HCT116 (cell line): ENCODE measurements at regions not wholly inside any gene's neighbourhood (a gene's known extent, or its start where the extent isn't known, plus 50 kb on each side); places are given as distances from the start of the nearest gene placed in this dataset.

ENCODE experiments used
- ATAC-seq: fragments of 200-7000 bp; cut with Tn5 transposase; 2 replicates; pipeline ENCODE4 v1.9.1; 2020; ENCODE audit warnings: mild to moderate bottlenecking, moderate library complexity
- BruUV-seq: library from RNA; stranded (reverse); fragments of 400-500 nt; replicated peaks from 2 replicates; lab custom pipeline; 2021; lab: Mats Ljungman, UMichigan
- CTCF ChIA-PET: fragments of 300-600 bp; sonication (Branson Sonifier 250); formaldehyde crosslinking; loops from one replicate; lab custom pipeline; 2021; ENCODE audit warnings: antibody characterized with exemption; lab: Charles Lee
- POLR2A ChIA-PET: fragments of 300-600, 350-600 bp; sonication (Branson Sonifier 250); formaldehyde crosslinking; loops from one replicate; lab custom pipeline; 2021; ENCODE audit warnings: antibody characterized with exemption; lab: Charles Lee
- RAD21 ChIA-PET, 2 experiments: fragments of 300-600 bp; sonication (Branson Sonifier 250); formaldehyde crosslinking; loops; one replicate each; lab custom pipeline; 2023; ENCODE audit warnings: low total read pairs in 2 of 2; ENCODE audit not compliant: uncharacterized antibody in 2 of 2, unreplicated experiment in 2 of 2, low non-redundant PET in 1 of 2; lab: Charles Lee
- DNase-seq: peaks from one replicate; pipeline ENCODE4 v3.0.0-alpha.2; 2010; ENCODE audit warnings: low read depth, low spot score
- H2AFZ ChIP-seq: fragments of 200-600 bp; shearing (Covaris generic), sonication (generic); 2 replicates; pipeline ENCODE4 v1.6.1; 2017; ENCODE audit warnings: low read depth, mixed run types, mixed read lengths, antibody characterized with exemption, low read length; ENCODE audit not compliant: poor library complexity, severe bottlenecking
- H3K27ac ChIP-seq: 2 replicates; pipeline ENCODE4 v1.5.1; 2012; ENCODE audit warnings: low read depth, low read length
- H3K27me3 ChIP-seq: fragments of 200-600 bp; sonication (generic); 2 replicates; pipeline ENCODE4 v1.6.1; 2016; ENCODE audit warnings: mixed run types, low read length, mixed read lengths; ENCODE audit not compliant: insufficient read depth
- H3K36me3 ChIP-seq, 2 experiments: fragments of 200-500 bp in 1 of 2; fragments of 200-600 bp in 1 of 2; sonication (Bioruptor generic) in 1 of 2; sonication (generic) in 1 of 2; 2 replicates each; pipeline versions ENCODE4 v1.5.1 to v1.6.1; 2014 to 2016; ENCODE audit warnings: low read length in 2 of 2, inconsistent platforms in 1 of 2, mixed read lengths in 1 of 2, mixed run types in 1 of 2; ENCODE audit not compliant: insufficient read depth in 2 of 2, control insufficient read depth in 1 of 2
- H3K4me1 ChIP-seq, 2 experiments: fragments of 200-600 bp in 1 of 2; sonication (generic) in 1 of 2; 2 replicates each; pipeline versions ENCODE4 v1.5.1 to v1.6.1; 2012 to 2017; ENCODE audit warnings: low read length in 2 of 2, inconsistent platforms in 1 of 2, mild to moderate bottlenecking in 1 of 2, mixed read lengths in 1 of 2, mixed run types in 1 of 2, moderate library complexity in 1 of 2; ENCODE audit not compliant: insufficient read depth in 2 of 2, control insufficient read depth in 1 of 2
- H3K4me2 ChIP-seq: fragments of 200-600 bp; sonication (generic); 2 replicates; pipeline ENCODE4 v1.6.1; 2017; ENCODE audit warnings: mixed run types, low read length, mixed read lengths
- H3K4me3 ChIP-seq, 2 experiments: fragments of 200-600 bp in 1 of 2; sonication (generic) in 1 of 2; replicated peaks in 1 of 2; 2 replicates each; pipeline ENCODE4 v1.5.1; 2011 to 2016; ENCODE audit warnings: low read length in 2 of 2, control low read depth in 1 of 2, low read depth in 1 of 2, mild to moderate bottlenecking in 1 of 2, mixed read lengths in 1 of 2, mixed run types in 1 of 2
- H3K79me2 ChIP-seq: fragments of 200-600 bp; sonication (generic); 2 replicates; pipeline ENCODE4 v1.6.1; 2017; ENCODE audit warnings: mild to moderate bottlenecking, mixed run types, low read length, moderate library complexity, mixed read lengths; ENCODE audit not compliant: insufficient read depth
- H3K9ac ChIP-seq: fragments of 200-600 bp; sonication (generic); 2 replicates; pipeline ENCODE4 v1.6.1; 2016; ENCODE audit warnings: low read length, mixed read lengths
- H3K9me2 ChIP-seq: fragments of 200-600 bp; sonication (generic), shearing (Covaris generic); 2 replicates; pipeline ENCODE4 v1.6.1; 2017; ENCODE audit warnings: mixed run types, mild to moderate bottlenecking, moderate library complexity; ENCODE audit not compliant: insufficient read depth
- H3K9me3 ChIP-seq, 2 experiments: fragments of 200-500 bp in 1 of 2; fragments of 200-600 bp in 1 of 2; sonication (Bioruptor generic) in 1 of 2; sonication (generic) in 1 of 2; 2 replicates each; pipeline ENCODE4 v1.6.1; 2014 to 2017; ENCODE audit warnings: low read length in 2 of 2, mixed read lengths in 2 of 2, inconsistent platforms in 1 of 2, low read depth in 1 of 2, mild to moderate bottlenecking in 1 of 2, mixed run types in 1 of 2, moderate library complexity in 1 of 2; ENCODE audit not compliant: control insufficient read depth in 1 of 2, insufficient read depth in 1 of 2
- H4K20me1 ChIP-seq: fragments of 200-600 bp; sonication (generic), shearing (Covaris generic); 2 replicates; pipeline ENCODE4 v1.6.1; 2017; ENCODE audit warnings: mixed run types, mild to moderate bottlenecking, moderate library complexity; ENCODE audit not compliant: insufficient read depth
- CBX3 ChIP-seq: IDR thresholded peaks from 2 replicates; pipeline ENCODE4 v1.6.1; 2012; ENCODE audit warnings: low read depth
- EGR1 ChIP-seq: IDR thresholded peaks from 2 replicates; pipeline ENCODE4 v1.6.1; 2012; ENCODE audit warnings: low read depth
- ELF1 ChIP-seq: IDR thresholded peaks from 2 replicates; pipeline ENCODE4 v1.6.1; 2012; ENCODE audit warnings: low read depth, borderline replicate concordance
- EZH2 ChIP-seq: fragments of 200-600 bp; sonication (generic); IDR thresholded peaks from 2 replicates; pipeline ENCODE4 v1.6.1; 2017; ENCODE audit warnings: antibody characterized with exemption, mixed run types
- FOSL1 ChIP-seq: IDR thresholded peaks from 2 replicates; pipeline ENCODE4 v1.6.1; 2012; ENCODE audit warnings: low read depth
- POLR2A ChIP-seq: IDR thresholded peaks from 2 replicates; pipeline ENCODE4 v1.7.0; 2011; ENCODE audit warnings: borderline replicate concordance; ENCODE audit not compliant: insufficient read depth, insufficient read length; ENCODE audit errors: extremely low read depth
- SIN3A ChIP-seq: IDR thresholded peaks from 2 replicates; pipeline ENCODE4 v1.6.1; 2012; ENCODE audit warnings: low read depth
- SRF ChIP-seq: IDR thresholded peaks from 2 replicates; pipeline ENCODE4 v1.6.1; 2012; ENCODE audit warnings: low read depth
- TCF7L2 ChIP-seq: IDR thresholded peaks from 2 replicates; pipeline ENCODE4 v1.7.0; 2011; ENCODE audit warnings: borderline replicate concordance, inconsistent platforms; ENCODE audit not compliant: insufficient read depth, insufficient read length; ENCODE audit errors: extremely low read depth
- YY1 ChIP-seq: IDR thresholded peaks from 2 replicates; pipeline ENCODE4 v1.6.1; 2011; ENCODE audit warnings: low read length, low read depth, moderate library complexity, mild to moderate bottlenecking; ENCODE audit not compliant: insufficient replicate concordance; ENCODE audit errors: extremely low read depth
- ZFX ChIP-seq: fragments of 450-650 bp; IDR thresholded peaks from 2 replicates; pipeline ENCODE4 v1.6.1; 2017
- intact Hi-C: fragments of 100-400 bp; cut with micrococcal nuclease; formaldehyde crosslinking; loops from 2 replicates; pipeline ENCODE4 v1.10.0; 2022
- TF ChIP-seq, protein P1 (sequence below): IDR thresholded peaks from 2 replicates; pipeline ENCODE4 v1.6.1; 2012
- TF ChIP-seq, protein P2 (sequence below): IDR thresholded peaks from 2 replicates; pipeline ENCODE4 v1.6.1; 2012
- TF ChIP-seq, protein P3 (sequence below), 3 experiments: fragments of 200-600 bp in 1 of 3; sonication (generic) in 1 of 3; IDR thresholded peaks in 2 of 3; conservative IDR thresholded peaks in 1 of 3; 2 replicates each; pipeline ENCODE4 v1.5.1; 2012 to 2017; ENCODE audit warnings: low read depth in 2 of 3, low read length in 2 of 3, antibody characterized with exemption in 1 of 3, borderline replicate concordance in 1 of 3, control low read depth in 1 of 3, mild to moderate bottlenecking in 1 of 3, mixed read lengths in 1 of 3, mixed run types in 1 of 3, moderate library complexity in 1 of 3; ENCODE audit not compliant: insufficient read depth in 1 of 3

DNA sequence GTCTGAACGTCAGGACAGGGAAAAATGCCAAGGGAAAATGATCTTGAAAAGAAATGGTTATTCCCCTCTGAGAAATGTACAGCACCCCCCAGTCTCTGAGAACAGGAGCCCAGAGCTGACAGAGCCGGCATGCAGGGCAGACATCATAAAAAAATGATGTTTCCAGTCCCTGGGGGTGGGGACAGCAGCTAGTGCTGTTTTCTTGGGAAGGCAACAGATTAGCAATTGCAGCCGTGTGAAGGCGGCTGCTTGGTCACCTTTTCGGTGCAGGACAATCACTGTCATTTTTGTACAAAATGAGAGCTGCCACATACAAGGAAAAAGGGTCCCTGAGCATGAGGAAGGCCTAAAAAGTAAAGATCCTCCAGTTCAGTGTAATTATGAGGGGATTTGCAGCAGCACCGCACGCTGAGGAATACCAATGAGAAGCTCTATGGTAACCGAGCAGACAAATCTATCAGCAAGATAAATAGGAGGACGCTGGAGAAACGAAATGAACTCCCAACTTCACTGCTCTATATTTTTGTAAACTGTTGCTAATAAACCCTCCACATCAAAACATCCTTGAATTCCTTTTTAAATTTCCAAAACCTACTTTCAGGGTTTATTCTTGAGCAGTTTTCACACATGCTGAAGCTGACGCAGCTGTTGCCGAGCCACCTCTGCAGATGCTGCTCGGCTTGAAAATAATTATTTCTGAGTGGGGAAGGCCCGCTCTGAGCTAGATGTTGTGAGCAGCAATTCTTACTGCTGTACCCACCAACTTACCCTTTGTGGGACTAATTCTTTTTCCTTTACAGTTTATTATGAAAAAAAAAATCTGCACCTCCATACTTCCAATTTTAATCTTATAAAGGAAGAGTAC, 98.2 kb upstream of the NEBL start:
- Histone ChIP-seq H3K9me3 (no peaks in the 10 kb centered on the region), H3K36me3 (no peaks in the 10 kb centered on the region), H3K9ac (no peak overlapping the region), H3K9me2 (no peaks in the 10 kb centered on the region), H2AFZ (no peak overlapping the region), H4K20me1 (no peaks in the 10 kb centered on the region; the same call in 1 of the 2 replicates), H3K4me1 (no peaks in the 10 kb centered on the region), H3K79me2 (no peaks in the 10 kb centered on the region), H3K27ac (no peak overlapping the region), H3K4me2 (no peak overlapping the region), H3K27me3 (no peaks in the 10 kb centered on the region), H3K4me3 (no peak overlapping the region)
- CTCF ChIA-PET, result no interaction called here
- TF ChIP-seq, protein P1, sequence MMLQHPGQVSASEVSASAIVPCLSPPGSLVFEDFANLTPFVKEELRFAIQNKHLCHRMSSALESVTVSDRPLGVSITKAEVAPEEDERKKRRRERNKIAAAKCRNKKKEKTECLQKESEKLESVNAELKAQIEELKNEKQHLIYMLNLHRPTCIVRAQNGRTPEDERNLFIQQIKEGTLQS, result no peak
- intact Hi-C loops, result no loop called here
- RAD21 ChIA-PET, result no interaction called here
- no peak for ATAC-seq
- BruUV-seq, result no TSS peak
- no peak for DNase-seq
- POLR2A ChIA-PET, result no interaction called here

DNA sequence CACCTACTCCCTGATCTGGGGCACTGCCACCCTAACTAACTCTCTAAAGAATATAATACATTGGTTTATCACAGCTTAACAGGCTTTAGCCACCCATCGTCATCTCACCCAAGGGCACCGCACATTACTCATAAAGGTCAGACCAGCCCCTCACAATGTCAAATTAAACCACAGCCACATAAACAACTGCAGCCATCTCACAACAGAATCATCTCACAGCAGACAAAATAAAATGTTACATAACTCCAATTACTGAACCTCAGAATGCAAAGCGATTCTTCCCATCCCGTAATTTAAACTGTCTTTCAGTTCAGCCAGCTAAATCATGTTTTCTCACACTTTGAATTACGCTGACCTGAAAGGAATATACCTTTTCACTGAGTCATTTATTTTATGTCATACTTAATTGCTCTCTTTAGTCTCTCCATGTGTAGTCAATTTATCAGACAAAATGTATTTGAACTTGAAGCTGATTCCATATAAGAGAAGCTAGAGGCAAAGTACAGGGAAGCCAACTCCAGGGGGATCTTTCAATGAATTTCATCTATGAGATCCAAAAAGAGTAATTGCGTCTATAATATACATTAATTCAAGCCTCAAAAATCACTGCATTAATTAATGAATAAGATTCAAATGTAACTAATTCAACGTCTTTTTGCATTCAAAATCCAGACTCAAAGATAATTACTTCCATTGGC, 96.9 kb upstream of the NEBL start:
- DNase-seq (no peak), ATAC-seq (no peak)
- CTCF ChIA-PET, result no interaction called here
- Histone ChIP-seq H3K4me3 (no peak overlapping the region), H2AFZ (no peak overlapping the region), H3K36me3 (no peaks in the 10 kb centered on the region), H3K9me2 (no peaks in the 10 kb centered on the region), H3K9me3 (no peaks in the 10 kb centered on the region), H3K4me1 (no peaks in the 10 kb centered on the region), H3K27ac (no peak overlapping the region), H3K79me2 (no peaks in the 10 kb centered on the region), H3K9ac (no peak overlapping the region), H3K27me3 (no peaks in the 10 kb centered on the region), H4K20me1 (no peaks in the 10 kb centered on the region; the same call in 1 of the 2 replicates), H3K4me2 (no peak overlapping the region)
- RAD21 ChIA-PET, result no interaction called here
- BruUV-seq, result no TSS peak
- intact Hi-C loops, result no loop called here
- POLR2A ChIA-PET, result no interaction called here
- TF ChIP-seq CBX3 (no peak), TCF7L2 (no peak), EZH2 (no peak), YY1 (no peak), SRF (no peak), ZFX (no peak), POLR2A (no peak), ELF1 (no peak), SIN3A (no peak), FOSL1 (no peak), EGR1 (no peak)
- TF ChIP-seq, protein P1, result no peak
- TF ChIP-seq, protein P2, sequence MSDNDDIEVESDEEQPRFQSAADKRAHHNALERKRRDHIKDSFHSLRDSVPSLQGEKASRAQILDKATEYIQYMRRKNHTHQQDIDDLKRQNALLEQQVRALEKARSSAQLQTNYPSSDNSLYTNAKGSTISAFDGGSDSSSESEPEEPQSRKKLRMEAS, result no peak
- TF ChIP-seq, protein P3, sequence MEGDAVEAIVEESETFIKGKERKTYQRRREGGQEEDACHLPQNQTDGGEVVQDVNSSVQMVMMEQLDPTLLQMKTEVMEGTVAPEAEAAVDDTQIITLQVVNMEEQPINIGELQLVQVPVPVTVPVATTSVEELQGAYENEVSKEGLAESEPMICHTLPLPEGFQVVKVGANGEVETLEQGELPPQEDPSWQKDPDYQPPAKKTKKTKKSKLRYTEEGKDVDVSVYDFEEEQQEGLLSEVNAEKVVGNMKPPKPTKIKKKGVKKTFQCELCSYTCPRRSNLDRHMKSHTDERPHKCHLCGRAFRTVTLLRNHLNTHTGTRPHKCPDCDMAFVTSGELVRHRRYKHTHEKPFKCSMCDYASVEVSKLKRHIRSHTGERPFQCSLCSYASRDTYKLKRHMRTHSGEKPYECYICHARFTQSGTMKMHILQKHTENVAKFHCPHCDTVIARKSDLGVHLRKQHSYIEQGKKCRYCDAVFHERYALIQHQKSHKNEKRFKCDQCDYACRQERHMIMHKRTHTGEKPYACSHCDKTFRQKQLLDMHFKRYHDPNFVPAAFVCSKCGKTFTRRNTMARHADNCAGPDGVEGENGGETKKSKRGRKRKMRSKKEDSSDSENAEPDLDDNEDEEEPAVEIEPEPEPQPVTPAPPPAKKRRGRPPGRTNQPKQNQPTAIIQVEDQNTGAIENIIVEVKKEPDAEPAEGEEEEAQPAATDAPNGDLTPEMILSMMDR (IDR thresholded peaks at IDR 0.05 in 2 of 3, conservative IDR thresholded peaks at IDR 0.05 in 1 of 3; ENCODE audit: borderline replicate concordance in 1 of 3, insufficient read depth in 1 of 3, low read depth in 2 of 3, low read length in 2 of 3), result no peak
